Endodermal cell (in vitro differentiated cells): ENCODE measurements at regions not wholly inside any gene's neighbourhood (a gene's known extent, or its start where the extent isn't known, plus 50 kb on each side); places are given as distances from the start of the nearest gene placed in this dataset.

Experiments
- DNase-seq: peaks from one replicate; pipeline ENCODE4 v3.0.0-alpha.2; 2017
- H3K27ac ChIP-seq: 2 replicates; pipeline ENCODE4 v1.5.1; 2013; ENCODE audit warnings: mild to moderate bottlenecking, low read depth, low read length, moderate library complexity
- H3K27me3 ChIP-seq: 2 replicates; pipeline ENCODE4 v1.6.1; 2013; ENCODE audit warnings: mild to moderate bottlenecking, low read length, moderate library complexity; ENCODE audit not compliant: insufficient read depth, control insufficient read depth, poor library complexity, severe bottlenecking
- H3K36me3 ChIP-seq: 2 replicates; pipeline ENCODE4 v1.7.0; 2013; ENCODE audit warnings: mild to moderate bottlenecking, low read length, moderate library complexity; ENCODE audit not compliant: control insufficient read depth, insufficient read depth
- H3K4me1 ChIP-seq: one replicate; pipeline ENCODE4 v1.7.0; 2013; ENCODE audit warnings: low read length; ENCODE audit not compliant: control insufficient read depth, insufficient read depth
- H3K4me3 ChIP-seq: 2 replicates; pipeline ENCODE4 v1.5.1; 2013; ENCODE audit warnings: mild to moderate bottlenecking, low read length, moderate library complexity
- H3K9ac ChIP-seq: 2 replicates; pipeline ENCODE4 v1.6.1; 2013; ENCODE audit warnings: mild to moderate bottlenecking, low read length, moderate library complexity; ENCODE audit not compliant: poor library complexity, severe bottlenecking; ENCODE audit errors: extremely low read depth
- H3K9me3 ChIP-seq: 2 replicates; pipeline ENCODE4 v1.6.1; 2013; ENCODE audit warnings: mild to moderate bottlenecking, low read length, moderate library complexity; ENCODE audit not compliant: control insufficient read depth
- H3K27ac Mint-ChIP-seq: 2 replicates; pipeline ENCODE4 v1.8.0; 2020; ENCODE audit warnings: mixed read lengths
- H3K27me3 Mint-ChIP-seq: 2 replicates; pipeline ENCODE4 v1.8.0; 2021; ENCODE audit warnings: mild to moderate bottlenecking, mixed read lengths; ENCODE audit not compliant: insufficient read depth
- H3K36me3 Mint-ChIP-seq: 2 replicates; pipeline ENCODE4 v1.8.0; 2020; ENCODE audit warnings: low read depth, mixed read lengths
- H3K4me1 Mint-ChIP-seq: 2 replicates; pipeline ENCODE4 v1.8.0; 2020; ENCODE audit warnings: mixed read lengths
- H3K4me3 Mint-ChIP-seq: 2 replicates; pipeline ENCODE4 v1.8.0; 2020; ENCODE audit warnings: mild to moderate bottlenecking, moderate library complexity, mixed read lengths
- H3K9me3 Mint-ChIP-seq: 2 replicates; pipeline ENCODE4 v1.8.0; 2020; ENCODE audit warnings: mild to moderate bottlenecking, mixed read lengths
- WGBS, 2 experiments: methylation state at CpG; one replicate each; pipeline versions ENCODE4 v1.1.5 to v1.1.7; 2013; ENCODE audit warnings: missing lambda C conversion rate in 2 of 2, mixed read lengths in 1 of 2; ENCODE audit not compliant: insufficient coverage in 1 of 2, insufficient read length in 1 of 2; 5-methylcytosine and 5-hydroxymethylcytosine counted together
- TF ChIP-seq, protein P1 (sequence below): fragments of 200-600 bp; sonication (generic); conservative IDR thresholded peaks from 2 replicates; pipeline ENCODE4 v1.5.0; 2021; ENCODE audit warnings: antibody characterized with exemption, mild to moderate bottlenecking

DNA sequence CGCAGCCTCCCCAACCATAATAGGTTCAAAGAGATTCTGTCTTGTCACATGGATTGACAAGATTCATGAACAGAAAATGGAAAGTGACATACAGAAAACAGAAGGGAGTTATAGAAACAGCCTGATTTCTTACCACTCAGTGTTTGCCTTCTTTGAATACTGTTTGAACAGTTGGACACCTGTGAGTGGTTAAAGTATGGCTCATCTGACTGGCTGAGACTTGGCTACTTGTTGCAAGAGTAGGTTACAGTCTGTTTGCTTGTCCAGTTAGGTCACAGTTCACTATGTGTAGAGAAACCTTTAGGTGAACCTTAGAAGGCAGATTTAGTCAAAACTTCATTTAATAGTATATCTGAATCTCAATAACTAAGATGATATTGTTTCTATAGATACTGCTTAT is 1003.9 kb upstream of the EPHA6 start:
- Histone ChIP-seq H3K9ac (no peak overlapping the region), H3K4me3 (no peak overlapping the region), H3K9me3 (no peaks in the 10 kb centered on the region), H3K27ac (no peak overlapping the region), H3K4me1 (peaks cover 3% of the 10 kb centered on the region), H3K27me3 (no peaks in the 10 kb centered on the region), H3K36me3 (no peaks in the 10 kb centered on the region)
- WGBS, 2 experiments: 100% methylated on average over 1 of the region's 1 CpG
- Mint-ChIP-seq H3K9me3 (no peaks in the 10 kb centered on the region), H3K36me3 (no peaks in the 10 kb centered on the region), H3K27me3 (no peaks in the 10 kb centered on the region), H3K4me1 (peaks cover 18% of the 10 kb centered on the region), H3K27ac (no peak overlapping the region), H3K4me3 (no peak overlapping the region)
- TF ChIP-seq, protein P1, sequence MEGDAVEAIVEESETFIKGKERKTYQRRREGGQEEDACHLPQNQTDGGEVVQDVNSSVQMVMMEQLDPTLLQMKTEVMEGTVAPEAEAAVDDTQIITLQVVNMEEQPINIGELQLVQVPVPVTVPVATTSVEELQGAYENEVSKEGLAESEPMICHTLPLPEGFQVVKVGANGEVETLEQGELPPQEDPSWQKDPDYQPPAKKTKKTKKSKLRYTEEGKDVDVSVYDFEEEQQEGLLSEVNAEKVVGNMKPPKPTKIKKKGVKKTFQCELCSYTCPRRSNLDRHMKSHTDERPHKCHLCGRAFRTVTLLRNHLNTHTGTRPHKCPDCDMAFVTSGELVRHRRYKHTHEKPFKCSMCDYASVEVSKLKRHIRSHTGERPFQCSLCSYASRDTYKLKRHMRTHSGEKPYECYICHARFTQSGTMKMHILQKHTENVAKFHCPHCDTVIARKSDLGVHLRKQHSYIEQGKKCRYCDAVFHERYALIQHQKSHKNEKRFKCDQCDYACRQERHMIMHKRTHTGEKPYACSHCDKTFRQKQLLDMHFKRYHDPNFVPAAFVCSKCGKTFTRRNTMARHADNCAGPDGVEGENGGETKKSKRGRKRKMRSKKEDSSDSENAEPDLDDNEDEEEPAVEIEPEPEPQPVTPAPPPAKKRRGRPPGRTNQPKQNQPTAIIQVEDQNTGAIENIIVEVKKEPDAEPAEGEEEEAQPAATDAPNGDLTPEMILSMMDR: no peak
- DNase-seq: no peak

DNA sequence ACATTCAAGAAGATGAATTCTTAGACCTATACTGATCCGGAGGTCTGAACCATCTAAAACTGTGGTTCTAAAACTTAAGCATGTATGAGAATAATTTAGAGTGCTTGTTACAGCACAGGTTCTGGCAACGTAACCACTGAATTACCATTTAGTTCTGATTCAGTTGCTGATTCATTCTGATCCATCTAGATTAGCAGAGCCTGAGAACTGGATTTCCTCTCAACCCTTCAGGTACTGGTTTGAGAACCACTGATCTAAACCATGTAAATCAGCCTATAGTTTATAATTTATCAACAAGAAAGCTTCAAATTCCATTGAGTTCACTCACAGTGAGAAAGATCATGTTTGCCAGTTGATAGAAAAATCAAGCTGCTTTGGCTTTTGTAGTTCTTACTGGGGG is 1001.1 kb upstream of the EPHA6 start:
- no peaks in the 10 kb centered on the region for H3K36me3 ChIP-seq
- no peak overlapping the region for H3K4me3 ChIP-seq
- H3K36me3 Mint-ChIP-seq: no peaks in the 10 kb centered on the region
- H3K9ac ChIP-seq: no peak overlapping the region
- H3K9me3 ChIP-seq: no peaks in the 10 kb centered on the region
- TF ChIP-seq, protein P1: no peak
- peaks cover 23% of the 10 kb centered on the region for H3K4me1 Mint-ChIP-seq
- H3K27ac ChIP-seq: no peak overlapping the region
- H3K4me1 ChIP-seq: peaks cover 6% of the 10 kb centered on the region
- H3K9me3 Mint-ChIP-seq: no peaks in the 10 kb centered on the region
- no peak overlapping the region for H3K4me3 Mint-ChIP-seq
- H3K27me3 Mint-ChIP-seq: no peaks in the 10 kb centered on the region
- DNase-seq: no peak
- H3K27ac Mint-ChIP-seq: no peak overlapping the region
- 70% methylated on average over 2 of the region's 2 CpGs for WGBS, 2 experiments
- H3K27me3 ChIP-seq: no peaks in the 10 kb centered on the region

DNA sequence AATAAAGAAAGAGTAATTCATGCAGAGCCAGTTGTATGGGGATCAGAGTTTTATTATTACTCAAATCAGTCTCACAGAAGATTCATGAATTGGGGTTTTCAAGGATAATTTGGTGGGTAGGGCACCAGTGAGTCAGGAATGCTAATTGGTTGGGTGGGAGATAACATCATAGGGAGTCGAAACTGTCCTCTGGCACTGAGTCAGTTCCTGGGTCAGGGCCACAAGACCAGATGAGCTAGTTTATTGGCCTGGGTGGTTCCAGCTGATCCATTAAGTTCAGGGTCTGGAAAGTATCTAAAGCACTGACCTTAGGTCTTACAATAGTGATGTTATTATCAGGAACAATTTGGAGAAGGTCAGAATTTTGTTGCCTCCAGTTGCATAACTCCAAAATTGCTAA is 998.6 kb upstream of the EPHA6 start:
- H3K27me3 ChIP-seq: no peaks in the 10 kb centered on the region
- Mint-ChIP-seq H3K4me1 (peaks cover 28% of the 10 kb centered on the region), H3K9me3 (no peaks in the 10 kb centered on the region), H3K27me3 (no peaks in the 10 kb centered on the region), H3K36me3 (no peaks in the 10 kb centered on the region), H3K27ac (no peak overlapping the region), H3K4me3 (no peak overlapping the region)
- H3K36me3 ChIP-seq: no peaks in the 10 kb centered on the region
- peaks cover 9% of the 10 kb centered on the region for H3K4me1 ChIP-seq
- TF ChIP-seq, protein P1: no peak
- no peak overlapping the region for H3K9ac ChIP-seq
- H3K4me3 ChIP-seq: no peak overlapping the region
- no peak overlapping the region for H3K27ac ChIP-seq
- WGBS, 2 experiments: 93% methylated on average over 1 of the region's 1 CpG; no CpG with 5 or more reads in 1 of the 2 experiments
- no peak for DNase-seq
- no peaks in the 10 kb centered on the region for H3K9me3 ChIP-seq
